Subcutaneous abdominal adipose tissue (tissue), 5 donors: ENCODE measurements at regions not wholly inside any gene's neighbourhood (a gene's known extent, or its start where the extent isn't known, plus 50 kb on each side); places are given as distances from the start of the nearest gene placed in this dataset.
"Not testable (repeated sequence)": the region's sequence is repeated elsewhere in the genome, so short reads cannot be mapped to it uniquely, and the experiment has no call there.

Source experiments
- H3K27ac ChIP-seq: one replicate; pipeline ENCODE4 v1.7.0; 2013; ENCODE audit warnings: low read depth, mild to moderate bottlenecking, inconsistent platforms, low read length, moderate library complexity
- H3K27me3 ChIP-seq, 5 donors: one replicate each; pipeline ENCODE4 v1.7.0; 2013; ENCODE audit warnings: low read length in 5 of 5, inconsistent platforms in 1 of 5; ENCODE audit not compliant: control insufficient read depth in 5 of 5, insufficient read depth in 4 of 5
- H3K36me3 ChIP-seq, 5 donors: one replicate each; pipeline ENCODE4 v1.7.0; 2013; ENCODE audit warnings: low read length in 5 of 5; ENCODE audit not compliant: control insufficient read depth in 5 of 5, insufficient read depth in 5 of 5
- H3K4me1 ChIP-seq, 5 donors: one replicate each; pipeline ENCODE4 v1.7.0; 2013; ENCODE audit warnings: low read length in 5 of 5, mild to moderate bottlenecking in 3 of 5, moderate library complexity in 1 of 5; ENCODE audit not compliant: control insufficient read depth in 5 of 5, insufficient read depth in 5 of 5
- H3K4me3 ChIP-seq, 5 donors: one replicate each; pipeline ENCODE4 v1.7.0; 2013; ENCODE audit warnings: low read length in 5 of 5, low read depth in 1 of 5
- H3K9ac ChIP-seq, 5 donors: one replicate each; pipeline ENCODE4 v1.7.0; 2013; ENCODE audit warnings: low read length in 5 of 5, mild to moderate bottlenecking in 4 of 5, moderate library complexity in 3 of 5
- H3K9me3 ChIP-seq, 5 donors: one replicate each; pipeline ENCODE4 v1.7.0; 2013; ENCODE audit warnings: low read length in 5 of 5; ENCODE audit not compliant: control insufficient read depth in 5 of 5
- donor health status: healthy.
- donor health status: healthy.
- donor health status: healthy.
- donor health status: healthy.
- donor health status: healthy.

GRCh38 chr1:213448776-213449175 lies 397.7 kb downstream of the RPS6KC1 start:
- no peak overlapping the region for H3K4me3 ChIP-seq
- H3K9me3 ChIP-seq, result no peaks in the 10 kb centered on the region
- no peaks in the 10 kb centered on the region for H3K4me1 ChIP-seq
- no peak overlapping the region for H3K9ac ChIP-seq
- H3K27me3 ChIP-seq, result peaks cover 0 to 6% (median 2%) of the 10 kb centered on the region in 5 donors
- H3K27ac ChIP-seq, result no peak overlapping the region
- no peaks in the 10 kb centered on the region for H3K36me3 ChIP-seq

DNA sequence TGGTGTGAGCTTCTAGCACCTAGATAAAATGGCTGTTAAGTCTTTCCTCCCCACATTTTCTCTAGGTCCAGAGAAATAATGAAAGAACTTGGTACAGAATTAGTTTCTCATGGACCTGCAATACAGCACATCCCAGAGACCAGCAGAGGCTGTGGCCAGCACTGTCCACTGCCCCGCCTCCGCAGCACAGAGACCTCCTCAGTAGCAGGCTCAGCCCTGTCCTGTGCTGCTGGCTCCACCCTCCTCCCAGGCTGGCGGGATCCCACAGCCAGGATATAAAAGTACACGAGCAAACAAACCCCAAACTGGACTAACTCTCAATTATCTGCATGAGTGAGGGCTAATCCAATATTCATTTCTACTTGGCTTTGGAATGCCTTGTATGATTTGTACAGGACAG lies 401.5 kb downstream of the RPS6KC1 start:
- H3K27me3 ChIP-seq, result peaks cover 0 to 6% (median 0%) of the 10 kb centered on the region in 5 donors
- H3K27ac ChIP-seq, result no peak overlapping the region
- H3K9ac ChIP-seq, result no peak overlapping the region
- no peak overlapping the region for H3K4me3 ChIP-seq
- H3K9me3 ChIP-seq, result no peaks in the 10 kb centered on the region
- H3K4me1 ChIP-seq, result peaks cover 0 to 5% (median 3%) of the 10 kb centered on the region in 5 donors
- H3K36me3 ChIP-seq, result no peaks in the 10 kb centered on the region

DNA sequence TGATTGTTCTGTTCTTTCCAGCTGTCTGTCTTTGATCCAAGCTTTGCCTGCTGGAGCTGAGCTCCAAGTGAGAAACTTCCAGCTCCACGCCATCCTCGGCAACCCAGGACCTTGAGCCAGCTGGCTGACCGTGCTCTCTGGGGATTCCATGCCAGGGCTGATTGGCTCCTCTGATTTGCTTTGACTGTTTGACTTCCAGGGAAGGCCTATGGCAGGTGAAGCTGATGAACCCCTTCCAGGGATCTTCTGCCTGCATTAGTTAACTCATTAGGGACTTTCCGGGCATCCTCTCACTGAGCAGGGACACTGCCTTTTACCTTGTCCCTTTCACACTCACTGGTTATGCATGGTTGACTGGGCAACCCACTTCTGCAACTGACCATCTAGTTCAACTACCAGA lies 406.1 kb downstream of the RPS6KC1 start:
- no peak overlapping the region for H3K4me3 ChIP-seq
- H3K4me1 ChIP-seq, result peaks cover 0 to 6% (median 4%) of the 10 kb centered on the region in 5 donors
- H3K27me3 ChIP-seq, result no peaks in the 10 kb centered on the region
- peaks cover 0 to 3% (median 0%) of the 10 kb centered on the region in 5 donors for H3K9me3 ChIP-seq
- H3K27ac ChIP-seq, result no peak overlapping the region
- H3K9ac ChIP-seq, result no peak overlapping the region
- no peaks in the 10 kb centered on the region for H3K36me3 ChIP-seq

GRCh38 chr1:213457733-213458132 lies 406.7 kb downstream of the RPS6KC1 start:
- Histone ChIP-seq H3K36me3 (no peaks in the 10 kb centered on the region), H3K9me3 (peaks cover 0 to 3% (median 0%) of the 10 kb centered on the region in 5 donors), H3K9ac (no peak overlapping the region), H3K4me1 (peaks cover 0 to 6% (median 4%) of the 10 kb centered on the region in 5 donors), H3K4me3 (no peak overlapping the region), H3K27ac (no peak overlapping the region), H3K27me3 (no peaks in the 10 kb centered on the region)

GRCh38 chr1:213462374-213462773 lies 411.3 kb downstream of the RPS6KC1 start:
- not testable (repeated sequence) for H3K27ac ChIP-seq, H3K9ac ChIP-seq, H3K4me3 ChIP-seq, H3K4me1 ChIP-seq, H3K27me3 ChIP-seq, H3K36me3 ChIP-seq, H3K9me3 ChIP-seq

DNA sequence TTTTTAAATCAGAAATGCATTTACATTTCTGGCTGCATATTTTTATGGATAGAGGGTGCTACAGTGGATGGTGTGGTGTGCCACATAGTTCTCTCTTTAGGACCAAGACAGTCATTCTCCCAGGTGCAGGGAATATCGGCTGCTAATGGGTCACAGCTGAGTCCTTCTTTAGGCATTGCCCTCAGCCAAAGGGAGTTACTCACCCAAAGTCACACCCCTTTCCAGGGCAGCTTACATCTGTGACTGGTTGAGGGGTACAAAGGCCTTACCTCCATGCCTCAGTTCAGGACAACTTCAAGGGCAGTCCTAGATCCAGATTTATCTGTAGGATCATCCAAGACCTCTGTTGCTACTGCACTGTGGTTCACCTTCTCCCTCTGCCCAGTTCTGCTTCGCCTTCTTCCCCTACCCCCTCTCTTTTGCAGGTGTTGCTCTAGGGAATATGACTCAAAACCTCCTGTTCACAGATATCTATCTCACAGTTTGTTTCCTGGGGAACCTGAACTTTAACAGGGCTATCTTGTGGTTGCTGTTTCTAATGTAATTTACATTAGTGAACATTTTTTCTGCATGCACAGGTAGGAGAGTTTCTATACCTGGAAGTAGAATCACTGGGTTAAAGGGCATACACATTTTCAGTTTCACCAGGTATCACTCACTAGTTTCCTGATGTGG lies 413.9 kb downstream of the RPS6KC1 start:
- no peak overlapping the region for H3K9ac ChIP-seq
- H3K36me3 ChIP-seq, result no peaks in the 10 kb centered on the region
- no peak overlapping the region for H3K27ac ChIP-seq
- H3K27me3 ChIP-seq, result no peaks in the 10 kb centered on the region
- no peak overlapping the region for H3K4me3 ChIP-seq
- no peaks in the 10 kb centered on the region for H3K9me3 ChIP-seq
- no peaks in the 10 kb centered on the region for H3K4me1 ChIP-seq

GRCh38 chr1:213466541-213466940 lies 415.5 kb downstream of the RPS6KC1 start:
- Histone ChIP-seq H3K27me3 (no peaks in the 10 kb centered on the region), H3K36me3 (no peaks in the 10 kb centered on the region), H3K4me1 (no peaks in the 10 kb centered on the region), H3K9ac (no peak overlapping the region), H3K9me3 (no peaks in the 10 kb centered on the region), H3K4me3 (no peak overlapping the region), H3K27ac (no peak overlapping the region)

DNA sequence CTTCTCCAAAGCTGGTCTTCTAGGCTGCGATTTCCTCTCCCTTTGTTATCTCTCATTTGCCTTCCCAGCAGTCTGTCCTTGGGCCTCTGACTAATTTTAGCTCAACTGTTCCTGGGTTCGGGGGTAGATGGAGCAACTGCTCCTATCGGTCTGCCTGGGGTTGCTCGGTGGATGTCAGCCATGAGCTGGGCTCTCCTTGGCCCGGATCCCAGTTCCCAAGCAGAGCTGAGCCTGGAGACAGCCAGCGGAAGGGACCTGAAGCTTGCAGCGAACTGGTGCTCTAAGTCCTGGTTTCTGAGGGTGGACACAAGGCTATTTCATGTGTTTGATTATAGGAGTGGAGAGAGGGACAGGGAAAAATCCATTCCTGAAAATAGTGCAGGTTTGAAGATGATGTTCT lies 423.0 kb downstream of the RPS6KC1 start:
- H3K9ac ChIP-seq, result no peak overlapping the region
- H3K27ac ChIP-seq, result no peak overlapping the region

DNA sequence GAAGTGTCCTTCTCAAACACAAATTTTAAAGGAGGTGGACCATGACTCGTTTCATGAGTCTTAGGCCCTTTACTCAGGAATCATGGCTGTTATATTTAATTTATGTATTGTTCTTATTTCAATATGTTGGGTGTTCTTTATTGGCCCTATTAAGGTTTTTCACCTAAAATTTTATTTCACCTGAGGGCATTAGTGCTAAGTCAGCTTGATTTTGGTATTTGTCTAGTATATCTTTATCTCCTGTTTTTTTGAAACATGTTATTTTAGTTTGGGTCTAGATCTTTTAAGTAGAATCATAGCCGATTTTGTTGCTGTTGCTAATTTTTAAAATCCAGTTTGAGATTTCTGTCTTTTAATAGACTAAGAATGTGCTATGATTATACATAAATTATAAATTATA lies 430.4 kb downstream of the RPS6KC1 start:
- Histone ChIP-seq H3K27ac (no peak overlapping the region), H3K36me3 (no peaks in the 10 kb centered on the region), H3K27me3 (no peaks in the 10 kb centered on the region), H3K4me3 (no peak overlapping the region), H3K9me3 (peaks cover 0 to 3% (median 0%) of the 10 kb centered on the region in 5 donors), H3K9ac (no peak overlapping the region), H3K4me1 (no peaks in the 10 kb centered on the region)

More for the DNA sequence above, 423.0 kb downstream of the RPS6KC1 start:
- H3K4me1 ChIP-seq, result no peaks in the 10 kb centered on the region
- no peaks in the 10 kb centered on the region for H3K27me3 ChIP-seq
- no peak overlapping the region for H3K4me3 ChIP-seq
- no peaks in the 10 kb centered on the region for H3K36me3 ChIP-seq
- H3K9me3 ChIP-seq, result no peaks in the 10 kb centered on the region

DNA sequence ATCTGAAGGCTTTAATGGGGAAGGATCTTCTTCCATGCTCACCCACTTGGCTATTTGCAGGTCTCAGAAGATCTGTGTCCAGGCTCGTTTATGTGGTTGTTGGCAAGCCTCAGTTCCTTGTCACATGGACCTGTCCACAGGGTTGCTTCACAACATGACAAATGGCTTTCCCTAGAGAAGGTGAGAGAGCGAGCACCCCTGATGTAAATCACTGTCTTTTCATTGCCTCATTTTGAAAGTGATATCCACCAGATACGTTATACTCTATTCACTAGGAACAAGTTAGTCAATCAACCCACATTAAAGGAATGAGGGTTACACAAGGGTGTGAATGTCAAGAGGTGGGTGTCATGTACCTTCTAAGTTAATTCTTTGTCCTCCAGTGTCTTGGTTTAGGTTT lies 433.3 kb downstream of the RPS6KC1 start:
- Histone ChIP-seq H3K36me3 (no peaks in the 10 kb centered on the region), H3K4me1 (no peaks in the 10 kb centered on the region), H3K9ac (no peak overlapping the region), H3K4me3 (no peak overlapping the region), H3K27me3 (no peaks in the 10 kb centered on the region), H3K27ac (no peak overlapping the region), H3K9me3 (peaks cover 0 to 3% (median 0%) of the 10 kb centered on the region in 5 donors)
